Esophagus muscularis mucosa (tissue), 4 donors: ENCODE measurements at regions not wholly inside any gene's neighbourhood (a gene's known extent, or its start where the extent isn't known, plus 50 kb on each side); places are given as distances from the start of the nearest gene placed in this dataset.

ENCODE experiments used
- DNase-seq: peaks from one replicate; pipeline ENCODE4 v3.0.0-alpha.2; 2017; ENCODE audit errors: extremely low spot score
- H3K27ac ChIP-seq, 4 donors: fragments of 200-600 bp; sonication (generic); replicated peaks in 1 of 4; 1 replicate in 3 of 4; 2 replicates in 1 of 4; pipeline ENCODE4 v1.5.1; 2016 to 2019; ENCODE audit warnings: mild to moderate bottlenecking in 1 of 4
- H3K27me3 ChIP-seq, 4 donors: fragments of 200-600 bp; sonication (generic); one replicate each; pipeline versions ENCODE4 v1.5.1 to v1.6.0; 2016 to 2019
- H3K36me3 ChIP-seq, 4 donors: fragments of 200-600 bp; sonication (generic); one replicate each; pipeline ENCODE4 v1.5.1; 2016 to 2019
- H3K4me1 ChIP-seq, 4 donors: fragments of 200-600 bp; sonication (generic); one replicate each; pipeline ENCODE4 v1.5.1; 2016 to 2019
- H3K4me3 ChIP-seq, 4 donors: fragments of 200-600 bp; sonication (generic); 1 replicate in 2 of 4; 2 replicates in 2 of 4; pipeline ENCODE4 v1.5.1; 2016 to 2019; ENCODE audit warnings: mild to moderate bottlenecking in 4 of 4, moderate library complexity in 1 of 4
- H3K9me3 ChIP-seq, 4 donors: fragments of 200-600 bp; sonication (generic); 1 replicate in 3 of 4; 2 replicates in 1 of 4; pipeline ENCODE4 v1.5.1; 2016 to 2019
- CTCF ChIP-seq, 3 experiments: fragments of 200-600 bp in 2 of 3; fragments of 450-650 bp in 1 of 3; sonication (generic) in 2 of 3; IDR thresholded peaks; one replicate each; pipeline ENCODE4 v1.5.1; 2017 to 2019; ENCODE audit warnings: antibody characterized with exemption in 3 of 3, mild to moderate bottlenecking in 2 of 3, moderate library complexity in 1 of 3
- EP300 ChIP-seq: sonication (generic); formaldehyde crosslinking; IDR thresholded peaks from one replicate; pipeline ENCODE4 v1.6.1; 2017; ENCODE audit warnings: antibody characterized with exemption
- POLR2A ChIP-seq: fragments of 450-650 bp; IDR thresholded peaks from one replicate; pipeline ENCODE4 v1.6.1; 2017; ENCODE audit warnings: antibody characterized with exemption, moderate library complexity, mild to moderate bottlenecking, low read depth
- POLR2AphosphoS5 ChIP-seq, 2 donors: sonication (generic); formaldehyde crosslinking; IDR thresholded peaks; one replicate each; pipeline ENCODE4 v1.6.1; 2017; ENCODE audit warnings: antibody characterized with exemption in 2 of 2
- WGBS: methylation state at CpG from one replicate; pipeline ENCODE4 v1.1.5; 2018; 5-methylcytosine and 5-hydroxymethylcytosine counted together
- intact Hi-C: fragments of 100-400 bp; cut with DNase I; formaldehyde crosslinking; loops from one replicate; pipeline ENCODE4 v1.15.1; 2023

GRCh38 chr4:132284910-132285426 lies 864.1 kb upstream of the PCDH10 start:
- H3K27me3 ChIP-seq: no peaks in the 10 kb centered on the region
- no peaks in the 10 kb centered on the region for H3K36me3 ChIP-seq
- no peak overlapping the region for H3K27ac ChIP-seq
- TF ChIP-seq POLR2A: no peak
- TF ChIP-seq CTCF (IDR thresholded peaks at IDR 0.05): no peak
- no peak for TF ChIP-seq EP300
- TF ChIP-seq POLR2AphosphoS5 (IDR thresholded peaks at IDR 0.05): no peak
- 84% methylated on average over 1 of the region's 1 CpG for WGBS
- H3K9me3 ChIP-seq: no peaks in the 10 kb centered on the region
- DNase-seq: no peak
- H3K4me3 ChIP-seq: no peak overlapping the region
- no peaks in the 10 kb centered on the region for H3K4me1 ChIP-seq
- intact Hi-C loops: no loop called here

DNA sequence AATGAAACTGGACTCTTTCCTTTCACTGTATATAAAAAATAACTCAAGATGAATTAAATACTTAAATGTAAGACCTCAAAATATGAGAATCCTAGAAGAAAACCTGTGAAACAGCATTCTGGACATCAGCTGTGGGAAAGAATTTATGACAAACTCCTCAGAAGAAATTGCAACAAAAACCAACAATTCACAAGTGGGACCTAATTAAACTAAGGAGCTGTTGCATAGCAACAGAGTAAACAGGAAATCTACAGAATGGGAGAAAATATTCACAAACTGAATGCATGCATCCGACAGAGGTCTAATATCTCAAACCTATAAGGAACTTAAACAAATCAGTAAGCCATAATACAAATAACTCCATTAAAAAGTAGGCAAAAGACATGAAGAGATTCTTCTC lies 851.7 kb upstream of the PCDH10 start:
- Histone ChIP-seq H3K36me3 (no peaks in the 10 kb centered on the region), H3K9me3 (no peaks in the 10 kb centered on the region), H3K27me3 (no peaks in the 10 kb centered on the region), H3K4me1 (no peaks in the 10 kb centered on the region), H3K4me3 (no peak overlapping the region), H3K27ac (no peak overlapping the region)
- intact Hi-C loops: no loop called here
- TF ChIP-seq POLR2A (no peak), EP300 (no peak), POLR2AphosphoS5 (IDR thresholded peaks at IDR 0.05) (no peak), CTCF (IDR thresholded peaks at IDR 0.05) (no peak)
- whole genome bisulfite sequencing: 53% methylated on average over 1 of the region's 1 CpG
- DNase-seq: no peak

DNA sequence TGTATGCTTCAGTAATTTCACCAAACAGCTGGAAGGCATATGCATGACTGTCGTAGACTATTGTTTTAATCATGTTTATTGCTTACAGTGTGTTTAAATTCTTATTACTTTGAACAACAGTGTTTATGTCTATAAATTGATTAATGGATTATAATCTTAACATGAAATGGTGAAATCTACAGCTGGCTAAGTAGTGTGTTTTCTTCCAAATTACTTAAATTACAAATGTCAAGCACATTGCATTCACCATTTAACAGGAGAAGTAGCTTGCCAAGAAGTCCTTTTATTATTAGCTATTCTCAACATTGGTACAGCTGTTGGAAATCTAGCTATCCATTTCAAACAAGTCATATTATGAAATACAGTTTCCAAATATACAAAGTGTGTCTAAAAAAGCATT lies 849.3 kb upstream of the PCDH10 start:
- no peak for TF ChIP-seq CTCF (IDR thresholded peaks at IDR 0.05)
- no peak for TF ChIP-seq POLR2A
- no peak for TF ChIP-seq EP300
- TF ChIP-seq POLR2AphosphoS5 (IDR thresholded peaks at IDR 0.05): no peak
- intact Hi-C loops: no loop called here
- H3K4me1 ChIP-seq: no peaks in the 10 kb centered on the region
- H3K4me3 ChIP-seq: no peak overlapping the region
- H3K36me3 ChIP-seq: no peaks in the 10 kb centered on the region
- WGBS: 31% methylated on average over 1 of the region's 1 CpG
- DNase-seq: no peak
- no peaks in the 10 kb centered on the region for H3K27me3 ChIP-seq
- H3K27ac ChIP-seq: no peak overlapping the region
- no peaks in the 10 kb centered on the region for H3K9me3 ChIP-seq

DNA sequence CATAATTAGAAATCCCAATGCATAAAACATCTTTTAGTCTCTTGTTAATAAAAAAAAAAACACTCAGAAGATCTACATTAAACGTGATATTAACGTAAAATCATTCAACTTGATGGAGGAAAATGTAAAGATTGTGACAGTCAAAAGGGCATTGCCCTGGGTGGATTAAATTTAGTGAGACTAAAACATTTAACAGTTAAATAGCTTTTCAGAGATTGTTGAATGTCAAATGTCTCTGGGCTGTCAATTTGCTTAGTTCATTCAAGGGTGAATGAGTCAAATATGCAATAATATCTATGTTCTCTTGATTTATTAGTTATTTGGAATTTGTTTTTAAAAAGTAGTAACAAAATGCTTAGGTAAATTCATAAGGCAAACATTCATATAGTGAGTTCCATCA lies 836.6 kb upstream of the PCDH10 start:
- H3K27ac ChIP-seq: no peak overlapping the region
- DNase-seq: no peak
- H3K4me1 ChIP-seq: no peaks in the 10 kb centered on the region
- intact Hi-C loops: no loop called here
- H3K27me3 ChIP-seq: no peaks in the 10 kb centered on the region
- TF ChIP-seq POLR2A: no peak
- no peak for TF ChIP-seq EP300
- no peak for TF ChIP-seq CTCF (IDR thresholded peaks at IDR 0.05)
- TF ChIP-seq POLR2AphosphoS5 (IDR thresholded peaks at IDR 0.05): no peak
- no peaks in the 10 kb centered on the region for H3K9me3 ChIP-seq
- 68% methylated on average over 2 of the region's 2 CpGs for WGBS
- H3K4me3 ChIP-seq: no peak overlapping the region
- H3K36me3 ChIP-seq: no peaks in the 10 kb centered on the region

GRCh38 chr4:132313852-132314251 lies 835.2 kb upstream of the PCDH10 start:
- H3K36me3 ChIP-seq: no peaks in the 10 kb centered on the region
- no peak overlapping the region for H3K27ac ChIP-seq
- no peak overlapping the region for H3K4me3 ChIP-seq
- TF ChIP-seq EP300: no peak
- no peaks in the 10 kb centered on the region for H3K9me3 ChIP-seq
- no peaks in the 10 kb centered on the region for H3K27me3 ChIP-seq
- no peak for DNase-seq
- no peaks in the 10 kb centered on the region for H3K4me1 ChIP-seq
- WGBS: 84% methylated on average over 7 of the region's 7 CpGs
- intact Hi-C loops: no loop called here
